ENCODE measurements at regions not wholly inside any gene's neighbourhood (a gene's known extent, or its start where the extent isn't known, plus 50 kb on each side); places are given as distances from the start of the nearest gene placed in this dataset.

DNA sequence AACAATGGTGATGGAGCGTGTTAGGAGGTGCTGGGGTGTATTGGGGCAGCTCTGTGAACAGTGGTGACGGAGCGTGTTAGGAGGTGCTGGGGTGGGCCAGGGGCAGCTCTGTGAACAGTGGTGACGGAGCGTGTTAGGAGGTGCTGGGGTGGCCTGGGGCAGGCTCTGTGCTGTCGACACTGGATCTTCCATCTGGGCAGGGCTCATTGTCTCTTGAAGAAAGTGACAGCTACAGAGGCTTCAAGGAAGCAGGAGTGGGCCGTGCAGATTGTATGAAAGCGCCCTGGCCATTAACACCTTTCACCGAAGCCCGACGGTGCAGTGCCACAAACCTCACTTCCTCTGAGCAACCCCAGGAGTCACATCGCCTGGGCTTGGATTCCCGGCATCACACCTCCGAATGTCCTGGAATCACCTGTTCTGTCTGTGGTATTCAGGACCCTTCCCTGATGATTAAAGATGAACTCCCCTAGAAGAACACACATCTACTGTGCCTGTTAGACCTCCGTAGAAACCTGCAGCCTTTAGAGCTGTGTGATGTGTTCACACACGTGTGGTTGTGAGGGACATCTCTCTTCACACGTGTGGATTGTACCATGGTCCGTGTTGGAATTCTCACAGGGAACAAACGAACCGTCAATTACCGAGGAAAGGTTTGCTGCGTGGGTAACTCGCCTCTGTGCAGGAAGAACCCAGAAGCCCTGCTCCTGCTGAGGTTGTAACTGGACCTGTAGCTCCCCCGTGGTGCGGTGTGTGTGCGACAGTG lies 377.7 kb downstream of the THBS2 start:
- no peak overlapping the region for H3K4me2 ChIP-seq
- H3K4me1 ChIP-seq (ENCODE audit: low read depth, poor library complexity, severe bottlenecking), result no peaks in the 10 kb centered on the region
- no peaks in the 10 kb centered on the region for H3K36me3 ChIP-seq (ENCODE audit: insufficient read depth)
- no peak overlapping the region for H3K9ac ChIP-seq
- H3K79me2 ChIP-seq (ENCODE audit: insufficient read depth, low read depth), result no peaks in the 10 kb centered on the region
- H3K27me3 ChIP-seq (ENCODE audit: insufficient read depth, low read depth), result no peaks in the 10 kb centered on the region
- TF ChIP-seq, protein P1, sequence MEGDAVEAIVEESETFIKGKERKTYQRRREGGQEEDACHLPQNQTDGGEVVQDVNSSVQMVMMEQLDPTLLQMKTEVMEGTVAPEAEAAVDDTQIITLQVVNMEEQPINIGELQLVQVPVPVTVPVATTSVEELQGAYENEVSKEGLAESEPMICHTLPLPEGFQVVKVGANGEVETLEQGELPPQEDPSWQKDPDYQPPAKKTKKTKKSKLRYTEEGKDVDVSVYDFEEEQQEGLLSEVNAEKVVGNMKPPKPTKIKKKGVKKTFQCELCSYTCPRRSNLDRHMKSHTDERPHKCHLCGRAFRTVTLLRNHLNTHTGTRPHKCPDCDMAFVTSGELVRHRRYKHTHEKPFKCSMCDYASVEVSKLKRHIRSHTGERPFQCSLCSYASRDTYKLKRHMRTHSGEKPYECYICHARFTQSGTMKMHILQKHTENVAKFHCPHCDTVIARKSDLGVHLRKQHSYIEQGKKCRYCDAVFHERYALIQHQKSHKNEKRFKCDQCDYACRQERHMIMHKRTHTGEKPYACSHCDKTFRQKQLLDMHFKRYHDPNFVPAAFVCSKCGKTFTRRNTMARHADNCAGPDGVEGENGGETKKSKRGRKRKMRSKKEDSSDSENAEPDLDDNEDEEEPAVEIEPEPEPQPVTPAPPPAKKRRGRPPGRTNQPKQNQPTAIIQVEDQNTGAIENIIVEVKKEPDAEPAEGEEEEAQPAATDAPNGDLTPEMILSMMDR (conservative IDR thresholded peaks at IDR 0.05; ENCODE audit: low read depth, low read length), result no peak
- H2AFZ ChIP-seq (ENCODE audit: low read depth), result no peak overlapping the region
- H3K27ac ChIP-seq, result no peak overlapping the region
- H4K20me1 ChIP-seq (ENCODE audit: insufficient read depth), result no peaks in the 10 kb centered on the region
- no peak overlapping the region for H3K4me3 ChIP-seq (IDR thresholded peaks at IDR 0.05; ENCODE audit: insufficient read depth, low read depth, low read length)

DNA sequence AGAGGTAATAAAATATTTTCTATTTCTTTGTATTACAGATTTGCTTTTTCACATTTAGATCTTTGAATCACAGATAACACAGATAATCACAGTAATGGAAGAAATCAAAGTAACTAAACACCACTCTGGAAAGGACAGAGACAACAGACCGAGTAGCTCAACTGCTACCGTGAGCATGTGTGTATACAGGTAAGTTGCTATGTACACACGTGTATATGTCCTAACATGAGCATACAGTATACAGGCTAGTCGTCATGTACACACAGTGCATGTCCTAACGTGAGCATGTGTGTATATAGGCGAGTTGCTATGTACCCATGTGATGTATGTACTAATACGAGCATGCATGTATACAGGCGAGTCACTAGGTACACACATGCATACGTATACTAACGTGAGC lies 379.0 kb downstream of the THBS2 start:
- no peaks in the 10 kb centered on the region for H3K36me3 ChIP-seq (ENCODE audit: insufficient read depth)
- H3K27ac ChIP-seq, result no peak overlapping the region
- no peak overlapping the region for H3K4me2 ChIP-seq
- no peaks in the 10 kb centered on the region for H3K4me1 ChIP-seq (ENCODE audit: low read depth, poor library complexity, severe bottlenecking)
- no peak overlapping the region for H2AFZ ChIP-seq (ENCODE audit: low read depth)
- no peaks in the 10 kb centered on the region for H4K20me1 ChIP-seq (ENCODE audit: insufficient read depth)
- H3K27me3 ChIP-seq (ENCODE audit: insufficient read depth, low read depth), result no peaks in the 10 kb centered on the region
- H3K79me2 ChIP-seq (ENCODE audit: insufficient read depth, low read depth), result no peaks in the 10 kb centered on the region
- TF ChIP-seq, protein P1 (conservative IDR thresholded peaks at IDR 0.05; ENCODE audit: low read depth, low read length), result no peak
- H3K9ac ChIP-seq, result no peak overlapping the region
- no peak overlapping the region for H3K4me3 ChIP-seq (IDR thresholded peaks at IDR 0.05; ENCODE audit: insufficient read depth, low read depth, low read length)

DNA sequence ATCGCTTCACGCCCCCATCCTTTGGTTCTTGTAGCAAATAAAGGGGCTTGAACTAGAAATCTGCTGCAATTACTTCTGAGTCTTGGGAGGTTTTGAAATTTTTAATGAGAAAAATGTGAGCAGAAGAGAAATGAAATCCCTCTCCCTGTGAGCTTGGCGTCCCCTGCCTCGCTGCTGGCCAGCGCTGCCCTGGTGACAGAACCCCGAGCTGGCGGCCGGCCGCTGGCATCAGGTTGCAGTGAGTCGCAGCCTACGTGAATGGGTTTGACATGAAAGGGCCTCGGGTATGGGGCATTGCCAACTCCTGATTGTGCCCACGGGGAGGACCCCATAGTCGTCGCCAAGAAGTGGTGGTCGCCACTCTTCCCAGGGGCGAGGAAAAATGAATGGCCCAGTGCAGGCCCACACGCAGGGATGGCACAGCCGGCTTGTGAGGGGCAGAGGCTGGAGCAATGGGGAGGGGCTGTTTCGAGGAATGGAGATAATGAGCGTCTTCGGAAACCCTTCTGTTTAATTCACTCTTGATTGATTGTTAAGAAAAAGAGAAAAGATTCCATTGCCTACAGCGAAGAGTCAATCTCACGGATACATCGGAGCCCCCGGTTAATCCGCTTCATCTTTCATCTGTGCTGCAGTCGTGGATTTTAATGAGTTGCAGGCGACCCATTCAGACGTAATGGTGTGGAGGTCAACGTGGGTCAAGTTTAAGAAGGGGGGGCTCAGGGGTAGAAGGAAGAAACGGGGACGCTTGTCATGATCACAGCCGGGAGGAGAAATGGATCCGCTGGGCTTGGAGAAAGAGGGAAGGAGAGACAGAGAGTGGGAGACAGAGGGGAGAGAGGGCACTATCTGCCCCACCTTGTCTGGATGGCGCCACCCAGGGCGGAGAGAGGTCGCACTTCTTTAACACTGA lies 380.1 kb downstream of the THBS2 start:
- H2AFZ ChIP-seq (ENCODE audit: low read depth), result no peak overlapping the region
- H3K4me1 ChIP-seq (ENCODE audit: low read depth, poor library complexity, severe bottlenecking), result no peaks in the 10 kb centered on the region
- no peak overlapping the region for H3K4me3 ChIP-seq (IDR thresholded peaks at IDR 0.05; ENCODE audit: insufficient read depth, low read depth, low read length)
- H3K9ac ChIP-seq, result no peak overlapping the region
- no peaks in the 10 kb centered on the region for H3K36me3 ChIP-seq (ENCODE audit: insufficient read depth)
- no peaks in the 10 kb centered on the region for H3K79me2 ChIP-seq (ENCODE audit: insufficient read depth, low read depth)
- TF ChIP-seq, protein P1 (conservative IDR thresholded peaks at IDR 0.05; ENCODE audit: low read depth, low read length), result no peak
- H3K4me2 ChIP-seq, result no peak overlapping the region
- no peaks in the 10 kb centered on the region for H4K20me1 ChIP-seq (ENCODE audit: insufficient read depth)
- no peak overlapping the region for H3K27ac ChIP-seq
- no peaks in the 10 kb centered on the region for H3K27me3 ChIP-seq (ENCODE audit: insufficient read depth, low read depth)

DNA sequence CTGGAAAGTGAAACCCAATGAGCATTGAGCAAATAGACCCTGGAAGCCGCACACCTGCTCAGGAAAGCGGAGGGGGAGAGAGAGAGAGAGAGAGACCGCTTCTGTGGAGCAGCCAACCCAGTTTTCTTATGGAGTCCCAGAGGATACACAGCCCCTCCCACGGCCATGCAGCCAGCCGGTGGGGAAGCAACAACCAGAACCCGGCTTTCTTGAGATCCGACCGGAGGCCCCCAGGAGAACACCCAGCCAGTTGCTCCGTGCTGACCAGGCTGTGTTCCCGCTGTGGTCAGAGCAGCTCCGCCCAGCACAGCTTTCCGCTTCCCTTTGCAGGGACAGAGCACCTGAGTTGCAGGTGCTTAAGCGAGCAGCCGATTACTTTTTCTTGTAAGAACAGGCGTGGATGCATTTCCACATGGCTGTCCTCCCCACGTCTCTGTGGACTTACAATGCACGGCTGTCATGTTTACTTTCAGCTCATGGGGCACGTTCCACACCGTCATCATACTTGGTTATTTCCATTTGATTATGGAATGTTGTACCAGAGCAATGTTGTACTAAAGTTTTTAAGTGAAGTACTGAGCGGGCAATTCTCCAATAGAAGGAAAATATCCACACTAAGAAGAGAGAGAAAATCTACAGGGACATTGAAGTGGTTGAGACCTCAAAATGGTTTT lies 381.9 kb downstream of the THBS2 start:
- Histone ChIP-seq H4K20me1 (ENCODE audit: insufficient read depth) (no peaks in the 10 kb centered on the region), H3K4me1 (ENCODE audit: low read depth, poor library complexity, severe bottlenecking) (no peaks in the 10 kb centered on the region), H3K27me3 (ENCODE audit: insufficient read depth, low read depth) (no peaks in the 10 kb centered on the region), H3K4me3 (IDR thresholded peaks at IDR 0.05; ENCODE audit: insufficient read depth, low read depth, low read length) (no peak overlapping the region), H3K9ac (no peak overlapping the region), H2AFZ (ENCODE audit: low read depth) (no peak overlapping the region), H3K79me2 (ENCODE audit: insufficient read depth, low read depth) (no peaks in the 10 kb centered on the region), H3K4me2 (no peak overlapping the region), H3K27ac (no peak overlapping the region), H3K36me3 (ENCODE audit: insufficient read depth) (no peaks in the 10 kb centered on the region)
- TF ChIP-seq, protein P1 (conservative IDR thresholded peaks at IDR 0.05; ENCODE audit: low read depth, low read length), result no peak
